ENCODE measurements at regions not wholly inside any gene's neighbourhood (a gene's known extent, or its start where the extent isn't known, plus 50 kb on each side); places are given as distances from the start of the nearest gene placed in this dataset.

DNA sequence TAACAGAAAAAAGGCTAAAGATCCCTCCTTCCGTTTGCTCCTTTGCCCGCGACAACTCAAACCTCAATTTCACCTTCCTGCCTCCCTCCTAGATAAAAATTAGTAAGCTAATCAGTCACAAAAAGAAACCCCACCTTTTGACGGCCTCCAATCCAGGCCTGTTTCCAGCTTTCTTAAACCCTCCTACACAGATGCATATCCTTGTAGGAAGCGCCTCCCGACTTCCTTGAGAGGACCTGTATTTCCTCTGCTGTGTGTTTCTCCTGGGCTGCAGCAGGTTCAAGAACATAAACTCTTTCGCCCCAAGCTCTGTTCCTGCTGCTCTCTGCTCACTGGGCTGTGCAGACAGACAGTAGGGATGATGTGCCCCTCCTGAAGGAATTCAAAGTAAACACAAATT is 168.8 kb downstream of the CYYR1 start:
- TF ChIP-seq ZNF565 (CRISPR knock-in tag; conservative IDR thresholded peaks at IDR 0.05; ENCODE audit: low read depth): no peak
- TF ChIP-seq ZFP30 (CRISPR knock-in tag; IDR thresholded peaks at IDR 0.05): no peak
- TF ChIP-seq ESRRG (CRISPR knock-in tag; IDR thresholded peaks at IDR 0.05): no peak
- TF ChIP-seq TOX (CRISPR knock-in tag; IDR thresholded peaks at IDR 0.05; ENCODE audit: borderline replicate concordance): no peak
- no peak for TF ChIP-seq ZFP3 (CRISPR knock-in tag; IDR thresholded peaks at IDR 0.05)
- no peak for TF ChIP-seq TSHZ2 (CRISPR knock-in tag; IDR thresholded peaks at IDR 0.05)
